Endothelial cell of hepatic sinusoid (primary cell): ENCODE measurements at regions not wholly inside any gene's neighbourhood (a gene's known extent, or its start where the extent isn't known, plus 50 kb on each side); places are given as distances from the start of the nearest gene placed in this dataset.
"Not testable (repeated sequence)": the region's sequence is repeated elsewhere in the genome, so short reads cannot be mapped to it uniquely, and the experiment has no call there.

Experiments used
- in situ Hi-C: cut with HindIII; loops from 2 replicates; pipeline ENCODE4 v1.10.0; 2017; ENCODE audit warnings: low sequenced_read_pairs

DNA sequence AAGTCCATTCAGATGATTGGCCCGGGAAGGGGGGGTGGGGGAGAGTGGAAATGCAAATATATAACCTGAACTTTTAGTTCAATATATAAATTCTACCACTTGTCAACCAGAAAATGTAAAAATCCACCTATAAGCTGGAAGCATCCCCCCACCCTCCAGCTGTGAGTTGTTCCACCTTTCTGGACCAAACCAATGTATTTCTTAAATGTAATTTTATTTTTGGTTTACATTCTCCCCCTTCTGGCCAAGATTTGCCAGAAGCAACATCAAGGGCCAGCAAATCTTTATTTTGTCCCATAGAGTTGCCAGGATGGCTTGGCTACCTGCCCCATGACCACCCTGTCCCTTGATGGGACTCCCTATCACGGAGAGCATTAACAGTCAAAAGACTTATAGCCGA is 545.7 kb downstream of the TBL1XR1 start:
- in situ Hi-C loops: no loop called here

DNA sequence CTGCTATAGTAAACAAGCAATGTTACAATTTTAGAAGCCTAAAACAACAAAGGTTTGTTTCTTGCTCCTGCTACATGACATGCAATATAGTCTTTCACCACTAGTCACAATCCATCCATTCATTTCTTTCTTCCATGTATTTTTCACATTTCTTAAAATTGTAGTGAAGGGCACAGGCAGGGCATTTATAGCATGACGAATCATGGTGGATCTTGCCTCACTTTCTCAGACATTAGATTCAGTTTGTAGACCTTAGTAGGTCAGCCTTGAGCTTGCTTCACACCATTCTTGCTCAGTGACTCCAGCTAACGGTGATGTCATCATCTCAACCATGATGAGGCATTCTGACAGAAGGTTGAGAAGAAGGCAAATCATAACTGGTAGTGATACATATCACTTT is 546.8 kb downstream of the TBL1XR1 start:
- in situ Hi-C loops: no loop called here

- in situ Hi-C loops: no loop called here
Observed at GRCh38 chr3:176647987-176648386, 549.3 kb downstream of the TBL1XR1 start.

- in situ Hi-C loops: no loop called here
Observed at GRCh38 chr3:176633511-176633910, 563.8 kb downstream of the TBL1XR1 start.

DNA sequence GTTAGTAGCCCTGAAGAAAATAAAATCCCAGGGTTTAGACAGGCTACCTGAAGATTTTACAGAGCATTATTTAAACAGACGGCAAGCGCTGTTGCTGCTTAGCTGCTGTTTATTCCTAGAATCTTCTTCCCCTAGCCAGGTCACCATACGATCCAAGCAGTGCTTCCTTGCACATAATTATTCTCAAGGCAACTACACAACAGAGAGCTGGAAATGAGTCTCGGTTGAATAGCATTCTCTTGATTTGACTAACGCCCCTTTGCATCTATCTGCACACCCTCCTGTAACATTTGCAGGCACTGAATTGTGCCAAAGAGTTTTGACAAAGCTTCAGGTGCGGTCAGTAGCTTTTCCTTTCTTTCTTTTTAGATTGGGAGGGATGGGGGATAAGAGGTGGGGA is 564.4 kb downstream of the TBL1XR1 start:
- in situ Hi-C loops: no loop called here

- in situ Hi-C loops: no loop called here
Observed at GRCh38 chr3:176631165-176631564, 566.1 kb downstream of the TBL1XR1 start.

GRCh38 chr3:176628101-176628639 is 569.1 kb downstream of the TBL1XR1 start:
- in situ Hi-C loops: no loop called here

GRCh38 chr3:176623468-176624150 is 573.7 kb downstream of the TBL1XR1 start:
- in situ Hi-C loops: no loop called here

DNA sequence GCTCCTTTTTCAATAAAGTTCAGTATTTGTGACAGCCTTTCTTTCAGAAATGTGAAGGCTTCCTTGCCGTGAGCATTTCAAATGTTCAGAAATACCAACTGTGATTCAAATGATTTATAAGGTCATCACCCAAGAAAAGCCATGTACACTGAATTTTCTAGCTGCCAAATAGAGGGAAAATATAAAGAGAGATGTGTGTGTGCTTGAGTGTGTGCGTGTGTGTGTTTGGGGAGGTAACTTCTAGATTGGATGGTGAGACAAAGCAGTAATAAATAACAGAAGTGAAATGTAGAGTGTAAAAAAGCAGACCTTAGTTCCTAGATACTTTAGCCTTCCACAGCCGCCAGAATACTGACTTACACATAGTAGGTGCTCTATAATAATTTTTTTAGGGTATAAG is 577.4 kb downstream of the TBL1XR1 start:
- in situ Hi-C loops: no loop called here

- in situ Hi-C loops: no loop called here
Observed at GRCh38 chr3:176615826-176616225, 581.5 kb downstream of the TBL1XR1 start.

GRCh38 chr3:176611703-176612102 is 585.6 kb downstream of the TBL1XR1 start:
- in situ Hi-C loops: no loop called here

- in situ Hi-C loops: no loop called here
Observed at GRCh38 chr3:176609361-176609760, 587.9 kb downstream of the TBL1XR1 start.

- in situ Hi-C loops: not testable (repeated sequence)
Observed at GRCh38 chr3:176605553-176605952, 591.7 kb downstream of the TBL1XR1 start.

DNA sequence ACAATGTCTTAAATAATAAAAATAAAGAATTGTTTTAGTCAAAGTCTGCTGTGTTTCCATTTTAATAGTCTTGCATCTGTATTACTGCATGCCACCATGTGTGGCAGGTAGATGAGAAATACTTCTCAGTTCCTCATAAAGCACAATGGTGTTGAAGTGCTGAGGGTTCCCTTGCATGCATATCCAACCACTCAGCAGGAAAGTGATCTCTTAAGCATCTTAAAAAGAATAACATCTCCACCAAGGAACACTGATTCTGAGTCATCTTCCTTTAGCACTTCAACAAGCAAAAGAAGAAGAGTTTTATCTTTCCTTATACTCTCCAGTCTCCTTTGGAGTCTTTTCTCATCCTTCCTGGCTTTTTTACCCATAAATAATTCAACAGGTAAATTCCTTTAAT is 602.0 kb downstream of the TBL1XR1 start:
- in situ Hi-C loops: no loop called here

GRCh38 chr3:176590722-176591121 is 606.6 kb downstream of the TBL1XR1 start:
- in situ Hi-C loops: no loop called here

- in situ Hi-C loops: no loop called here
Observed at GRCh38 chr3:176587089-176587488, 610.2 kb downstream of the TBL1XR1 start.

- in situ Hi-C loops: no loop called here
Observed at GRCh38 chr3:176584413-176585176, 612.7 kb downstream of the TBL1XR1 start.

- in situ Hi-C loops: no loop called here
Observed at GRCh38 chr3:176583956-176584355, 613.3 kb downstream of the TBL1XR1 start.

DNA sequence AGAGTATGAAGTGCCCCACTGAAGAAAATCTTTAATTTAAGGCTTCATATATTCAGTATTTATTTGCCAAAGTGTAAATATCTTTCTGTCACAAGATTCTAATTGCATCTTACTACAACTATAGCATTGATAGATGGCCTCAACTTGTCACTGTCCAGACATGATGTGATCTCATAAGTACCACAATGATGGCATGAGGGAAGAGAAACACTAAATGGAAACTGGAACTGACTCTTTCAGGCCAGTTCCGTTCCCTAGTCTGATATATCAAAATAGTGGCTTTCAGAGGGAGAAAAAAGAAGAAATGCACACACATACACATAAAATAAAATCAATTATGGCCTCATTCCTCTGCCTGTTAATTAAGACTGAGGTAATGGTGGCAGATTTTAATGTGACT is 615.7 kb downstream of the TBL1XR1 start:
- in situ Hi-C loops: no loop called here

GRCh38 chr3:176579711-176580185 is 617.5 kb downstream of the TBL1XR1 start:
- in situ Hi-C loops: no loop called here

DNA sequence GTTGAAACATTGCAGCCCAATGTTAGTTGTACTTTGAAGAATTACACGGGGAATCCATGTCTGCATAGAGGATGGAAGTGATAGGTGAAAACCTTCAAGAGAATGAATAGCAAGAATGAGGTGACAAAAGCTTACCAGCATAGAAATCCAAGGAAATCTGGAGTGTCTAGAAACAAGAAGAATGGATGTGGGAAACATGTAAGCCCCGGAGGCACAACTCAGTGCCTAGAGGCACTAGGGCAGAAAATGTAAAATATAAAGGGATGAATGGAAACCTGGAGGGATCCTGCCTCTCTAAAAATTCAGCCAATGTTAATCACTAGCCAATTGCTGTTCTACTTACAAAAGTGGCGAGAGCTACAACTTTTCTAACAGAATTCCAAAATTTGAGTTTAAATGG is 619.0 kb downstream of the TBL1XR1 start:
- in situ Hi-C loops: no loop called here

DNA sequence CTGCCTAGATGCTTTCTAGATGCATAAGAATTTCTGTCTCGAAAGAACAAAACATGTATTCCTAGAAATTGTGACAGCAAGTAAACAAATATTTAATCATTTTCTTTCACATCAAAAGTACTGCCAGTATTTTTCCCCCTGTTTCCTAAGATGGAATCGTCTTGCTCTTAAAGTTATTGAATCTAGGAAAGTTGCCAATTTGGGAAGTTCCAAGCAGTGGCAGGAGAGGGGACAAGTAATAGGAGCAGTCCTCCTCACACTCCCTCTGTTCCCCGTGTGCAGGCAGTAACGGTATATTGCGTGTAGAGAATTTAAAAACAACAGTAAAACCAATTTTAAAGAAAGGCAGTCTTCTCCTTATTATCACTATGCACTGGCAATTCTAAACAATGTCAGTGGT is 619.8 kb downstream of the TBL1XR1 start:
- in situ Hi-C loops: no loop called here
